SK-N-SH (cell line): ENCODE measurements at regions not wholly inside any gene's neighbourhood (a gene's known extent, or its start where the extent isn't known, plus 50 kb on each side); places are given as distances from the start of the nearest gene placed in this dataset.

Experiments
- CTCF ChIA-PET: fragments of 300-600, 350-600 bp; formaldehyde crosslinking; extraction: SDS; loops from one replicate; lab custom pipeline; 2021; lab: Yijun Ruan, JAX
- POLR2A ChIA-PET: fragments of 350-600 bp; sonication (Branson Sonifier 250); formaldehyde crosslinking; extraction: SDS; loops from one replicate; lab custom pipeline; 2020; ENCODE audit warnings: antibody characterized with exemption, inconsistent platforms; lab: Yijun Ruan, JAX
- DNase-seq: peaks from one replicate; pipeline ENCODE4 v3.0.0; 2012
- H2AFZ ChIP-seq: fragments of 200-600 bp; sonication (generic); 2 replicates; pipeline ENCODE4 v1.8.1; 2016; ENCODE audit warnings: antibody characterized with exemption, mild to moderate bottlenecking, low read depth
- H3F3A ChIP-seq: fragments of 200-600 bp; sonication (generic); replicated peaks from 2 replicates; pipeline ENCODE3; 2016; ENCODE audit warnings: antibody characterized with exemption, mild to moderate bottlenecking; ENCODE audit not compliant: insufficient read depth
- H3K27ac ChIP-seq, 2 experiments: fragments of 200-500 bp in 1 of 2; fragments of 200-600 bp in 1 of 2; sonication (Bioruptor generic) in 1 of 2; sonication (generic), shearing (Covaris generic) in 1 of 2; 2 replicates each; pipeline versions ENCODE4 v1.5.1 to v1.6.1; 2014 to 2016; ENCODE audit warnings: low read depth in 2 of 2, inconsistent platforms in 1 of 2, low read length in 1 of 2, mild to moderate bottlenecking in 1 of 2, mixed read lengths in 1 of 2
- H3K27me3 ChIP-seq: fragments of 200-600 bp; sonication (generic), shearing (Covaris generic); 2 replicates; pipeline ENCODE4 v1.6.1; 2016; ENCODE audit warnings: mixed run types; ENCODE audit not compliant: insufficient read depth
- H3K36me3 ChIP-seq, 2 experiments: fragments of 200-500 bp in 1 of 2; fragments of 200-600 bp in 1 of 2; sonication (Bioruptor generic) in 1 of 2; sonication (generic) in 1 of 2; replicated peaks in 1 of 2; 2 replicates each; pipeline versions ENCODE3 to v1.5.1; 2014 to 2016; ENCODE audit warnings: low read length in 1 of 2, mild to moderate bottlenecking in 1 of 2; ENCODE audit not compliant: insufficient read depth in 2 of 2, control insufficient read depth in 1 of 2
- H3K4me1 ChIP-seq, 2 experiments: fragments of 200-500 bp in 1 of 2; fragments of 200-600 bp in 1 of 2; sonication (Bioruptor generic) in 1 of 2; sonication (generic), shearing (Covaris generic) in 1 of 2; 2 replicates each; pipeline versions ENCODE4 v1.5.1 to v1.6.1; 2014 to 2016; ENCODE audit warnings: low read depth in 1 of 2, low read length in 1 of 2, mixed run types in 1 of 2; ENCODE audit not compliant: insufficient read depth in 2 of 2, control insufficient read depth in 1 of 2
- H3K4me2 ChIP-seq: fragments of 200-600 bp; sonication (generic), shearing (Covaris generic); 2 replicates; pipeline ENCODE4 v1.6.1; 2017; ENCODE audit warnings: mixed run types
- H3K4me3 ChIP-seq, 2 experiments: fragments of 200-500 bp in 1 of 2; fragments of 200-600 bp in 1 of 2; sonication (Bioruptor generic) in 1 of 2; sonication (generic), shearing (Covaris generic) in 1 of 2; 2 replicates each; pipeline versions ENCODE4 v1.5.1 to v1.8.1; 2014 to 2016; ENCODE audit warnings: low read depth in 2 of 2, inconsistent platforms in 1 of 2, low read length in 1 of 2, mild to moderate bottlenecking in 1 of 2, mixed read lengths in 1 of 2, moderate library complexity in 1 of 2
- H3K79me2 ChIP-seq: fragments of 200-600 bp; sonication (generic); 2 replicates; pipeline ENCODE4 v1.8.1; 2017; ENCODE audit warnings: mild to moderate bottlenecking; ENCODE audit not compliant: insufficient read depth
- H3K9ac ChIP-seq: fragments of 200-600 bp; sonication (generic); 2 replicates; pipeline ENCODE4 v1.6.1; 2017; ENCODE audit warnings: mixed run types
- H3K9me2 ChIP-seq: fragments of 200-600 bp; sonication (generic); 2 replicates; pipeline ENCODE4 v1.6.1; 2017; ENCODE audit warnings: mixed run types
- H3K9me3 ChIP-seq: fragments of 200-600 bp; sonication (generic); 2 replicates; pipeline ENCODE4 v1.6.1; 2017; ENCODE audit warnings: mixed run types, mild to moderate bottlenecking, moderate library complexity
- H4K20me1 ChIP-seq: fragments of 200-600 bp; sonication (generic); 2 replicates; pipeline ENCODE4 v1.6.1; 2017; ENCODE audit warnings: mild to moderate bottlenecking, mixed run types; ENCODE audit not compliant: insufficient read depth
- CHD2 ChIP-seq: fragments of 150-350 bp; IDR thresholded peaks from 2 replicates; pipeline ENCODE4 v1.6.1; 2018; ENCODE audit warnings: low read length; ENCODE audit not compliant: partially characterized antibody
- CTCF ChIP-seq: fragments of 200-600 bp; sonication (generic); IDR thresholded peaks from 2 replicates; pipeline ENCODE4 v1.6.1; 2017; ENCODE audit warnings: antibody characterized with exemption, mild to moderate bottlenecking, moderate library complexity
- EZH2phosphoT487 ChIP-seq: fragments of 200-600 bp; sonication (generic); IDR thresholded peaks from 2 replicates; pipeline ENCODE4 v1.6.1; 2017; ENCODE audit warnings: low read depth, mixed run types, mild to moderate bottlenecking, antibody characterized with exemption, moderate library complexity, borderline replicate concordance
- FOSL2 ChIP-seq: IDR thresholded peaks from 2 replicates; pipeline ENCODE4 v1.4.0; 2012; ENCODE audit warnings: low read depth, mild to moderate bottlenecking, moderate library complexity, borderline replicate concordance
- GABPA ChIP-seq: IDR thresholded peaks from 2 replicates; pipeline ENCODE4 v1.4.0; 2012; ENCODE audit warnings: low read depth, mild to moderate bottlenecking
- GATA2 ChIP-seq: sonication (generic); formaldehyde crosslinking; IDR thresholded peaks from 2 replicates; pipeline ENCODE4 v1.5.0; 2020; ENCODE audit warnings: mild to moderate bottlenecking, missing genetic modification reagents
- NRF1 ChIP-seq: IDR thresholded peaks from 2 replicates; pipeline ENCODE4 v1.6.1; 2012; ENCODE audit warnings: low read depth, mild to moderate bottlenecking, low read length
- POLR2AphosphoS5 ChIP-seq: IDR thresholded peaks from 2 replicates; pipeline ENCODE4 v1.6.1; 2012; ENCODE audit warnings: low read depth, low read length
- RCOR1 ChIP-seq: fragments of 150-350 bp; IDR thresholded peaks from 2 replicates; pipeline ENCODE4 v1.6.1; 2017; ENCODE audit warnings: antibody characterized with exemption, low read length
- REST ChIP-seq: IDR thresholded peaks from 2 replicates; pipeline ENCODE4 v1.6.1; 2012; ENCODE audit warnings: mild to moderate bottlenecking, low read depth, low read length, moderate library complexity
- RFX5 ChIP-seq: IDR thresholded peaks from 2 replicates; pipeline ENCODE4 v1.6.1; 2012; ENCODE audit warnings: mild to moderate bottlenecking, improper control_type of control experiment, low read length
- SMC3 ChIP-seq: IDR thresholded peaks from 2 replicates; pipeline ENCODE4 v1.6.1; 2012; ENCODE audit warnings: low read depth, low read length, improper control_type of control experiment
- TCF12 ChIP-seq: IDR thresholded peaks from 2 replicates; pipeline ENCODE4 v1.4.0; 2012
- USF1 ChIP-seq: IDR thresholded peaks from 2 replicates; pipeline ENCODE4 v1.4.0; 2012; ENCODE audit warnings: low read depth, borderline replicate concordance
- YY1 ChIP-seq: IDR thresholded peaks from 2 replicates; pipeline ENCODE4 v1.4.0; 2012; ENCODE audit warnings: low read depth, mild to moderate bottlenecking
- ZBTB33 ChIP-seq: IDR thresholded peaks from 2 replicates; pipeline ENCODE4 v1.4.0; 2012; ENCODE audit warnings: low read depth, borderline replicate concordance
- WGBS: methylation state at CpG from one replicate; pipeline ENCODE4 v1.1.6; 2017; ENCODE audit warnings: low lambda C conversion rate; 5-methylcytosine and 5-hydroxymethylcytosine counted together
- TF ChIP-seq, protein P1 (sequence below): fragments of 150-350 bp; IDR thresholded peaks from 2 replicates; pipeline ENCODE4 v1.6.1; 2016; ENCODE audit warnings: mild to moderate bottlenecking, low read depth, low read length

- TF ChIP-seq REST, result no peak
- TF ChIP-seq RFX5, result no peak
- TF ChIP-seq GATA2, result no peak
Measured at GRCh38 chr15:36177590-36178302, 401.7 kb upstream of the CDIN1 start (continued).

GRCh38 chr15:36178303-36178633 is 401.2 kb upstream of the CDIN1 start:
- Histone ChIP-seq H3K27ac (no peak overlapping the region), H3K27me3 (no peaks in the 10 kb centered on the region), H3F3A (no peaks in the 10 kb centered on the region), H3K9ac (no peak overlapping the region), H4K20me1 (no peaks in the 10 kb centered on the region), H3K4me3 (no peak overlapping the region), H2AFZ (peak overlapping the region; percentile 56), H3K9me3 (no peaks in the 10 kb centered on the region), H3K9me2 (no peaks in the 10 kb centered on the region), H3K36me3 (no peaks in the 10 kb centered on the region), H3K4me1 (peaks cover 0 to 8% of the 10 kb centered on the region in 2 experiments; a peak in 1 of 4 replicates), H3K4me2 (no peak overlapping the region), H3K79me2 (no peaks in the 10 kb centered on the region)
- ChIA-PET CTCF (no interaction called here), POLR2A (no interaction called here)
- DNase-seq, result no peak
- WGBS, result 92% methylated on average over 2 of the region's 2 CpGs
- TF ChIP-seq CTCF, result no peak
- TF ChIP-seq CHD2, result no peak
- TF ChIP-seq NRF1, result no peak
- TF ChIP-seq FOSL2, result no peak
- TF ChIP-seq RCOR1, result no peak
- TF ChIP-seq POLR2AphosphoS5, result no peak
- TF ChIP-seq YY1, result no peak
- no peak for TF ChIP-seq GABPA
- TF ChIP-seq EZH2phosphoT487, result no peak
- no peak for TF ChIP-seq USF1
- no peak for TF ChIP-seq SMC3
- TF ChIP-seq, protein P1, sequence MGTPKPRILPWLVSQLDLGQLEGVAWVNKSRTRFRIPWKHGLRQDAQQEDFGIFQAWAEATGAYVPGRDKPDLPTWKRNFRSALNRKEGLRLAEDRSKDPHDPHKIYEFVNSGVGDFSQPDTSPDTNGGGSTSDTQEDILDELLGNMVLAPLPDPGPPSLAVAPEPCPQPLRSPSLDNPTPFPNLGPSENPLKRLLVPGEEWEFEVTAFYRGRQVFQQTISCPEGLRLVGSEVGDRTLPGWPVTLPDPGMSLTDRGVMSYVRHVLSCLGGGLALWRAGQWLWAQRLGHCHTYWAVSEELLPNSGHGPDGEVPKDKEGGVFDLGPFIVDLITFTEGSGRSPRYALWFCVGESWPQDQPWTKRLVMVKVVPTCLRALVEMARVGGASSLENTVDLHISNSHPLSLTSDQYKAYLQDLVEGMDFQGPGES, result no peak
- no peak for TF ChIP-seq REST
- TF ChIP-seq TCF12, result no peak
- TF ChIP-seq ZBTB33, result no peak
